Ascending aorta (tissue), 2 donors: ENCODE measurements at regions not wholly inside any gene's neighbourhood (a gene's known extent, or its start where the extent isn't known, plus 50 kb on each side); places are given as distances from the start of the nearest gene placed in this dataset.

Experiments
- DNase-seq, 2 donors: peaks; one replicate each; pipeline ENCODE4 v3.0.0-alpha.2; 2019; ENCODE audit warnings: low spot score in 2 of 2
- H3K27ac ChIP-seq, 2 donors: fragments of 200-600 bp; sonication (generic); one replicate each; pipeline ENCODE4 v1.5.1; 2016 to 2017; ENCODE audit warnings: mild to moderate bottlenecking in 1 of 2
- H3K27me3 ChIP-seq: fragments of 200-600 bp; sonication (generic); one replicate; pipeline ENCODE4 v1.5.1; 2017
- H3K36me3 ChIP-seq, 2 donors: fragments of 200-600 bp; sonication (generic); one replicate each; pipeline ENCODE4 v1.5.1; 2016
- H3K4me1 ChIP-seq, 2 donors: fragments of 200-600 bp; sonication (generic); one replicate each; pipeline ENCODE4 v1.5.1; 2016 to 2017; ENCODE audit warnings: mild to moderate bottlenecking in 1 of 2
- H3K4me3 ChIP-seq, 2 donors: fragments of 200-600 bp; sonication (generic); one replicate each; pipeline ENCODE4 v1.5.1; 2016 to 2017; ENCODE audit warnings: mild to moderate bottlenecking in 1 of 2
- H3K9me3 ChIP-seq, 2 donors: fragments of 200-600 bp; sonication (generic); one replicate each; pipeline ENCODE4 v1.5.1; 2016
- CTCF ChIP-seq, 3 experiments: fragments of 200-600 bp in 2 of 3; fragments of 450-650 bp in 1 of 3; sonication (generic) in 2 of 3; IDR thresholded peaks; one replicate each; pipeline ENCODE4 v1.5.1; 2016 to 2019; ENCODE audit warnings: antibody characterized with exemption in 3 of 3, mild to moderate bottlenecking in 1 of 3, moderate library complexity in 1 of 3
- intact Hi-C: fragments of 100-400 bp; cut with DNase I; formaldehyde crosslinking; loops from one replicate; pipeline ENCODE4 v1.15.1; 2023

- Histone ChIP-seq H3K27ac (no peak overlapping the region), H3K4me1 (no peaks in the 10 kb centered on the region), H3K9me3 (no peaks in the 10 kb centered on the region), H3K4me3 (no peak overlapping the region), H3K36me3 (no peaks in the 10 kb centered on the region), H3K27me3 (no peaks in the 10 kb centered on the region)
- intact Hi-C loops: no loop called here
- DNase-seq: no peak
- TF ChIP-seq CTCF (IDR thresholded peaks at IDR 0.05): no peak
Measured at GRCh38 chr10:53269482-53269881, 496.9 kb upstream of the MBL2 start.

- Histone ChIP-seq H3K27ac (no peak overlapping the region), H3K4me3 (no peak overlapping the region), H3K36me3 (no peaks in the 10 kb centered on the region), H3K9me3 (no peaks in the 10 kb centered on the region), H3K4me1 (no peaks in the 10 kb centered on the region), H3K27me3 (no peaks in the 10 kb centered on the region)
- intact Hi-C loops: no loop called here
- no peak for TF ChIP-seq CTCF (IDR thresholded peaks at IDR 0.05)
- no peak for DNase-seq
Measured at GRCh38 chr10:53260213-53260612, 487.6 kb upstream of the MBL2 start.

GRCh38 chr10:53256623-53257022 is 484.0 kb upstream of the MBL2 start:
- intact Hi-C loops: no loop called here
- Histone ChIP-seq H3K9me3 (no peaks in the 10 kb centered on the region), H3K27ac (no peak overlapping the region), H3K36me3 (no peaks in the 10 kb centered on the region), H3K27me3 (no peaks in the 10 kb centered on the region), H3K4me1 (no peaks in the 10 kb centered on the region), H3K4me3 (no peak overlapping the region)
- no peak for DNase-seq
- TF ChIP-seq CTCF (IDR thresholded peaks at IDR 0.05): no peak

GRCh38 chr10:53255661-53256205 is 483.1 kb upstream of the MBL2 start:
- no peak for TF ChIP-seq CTCF (IDR thresholded peaks at IDR 0.05)
- no peaks in the 10 kb centered on the region for H3K4me1 ChIP-seq
- no peak for DNase-seq
- no peaks in the 10 kb centered on the region for H3K36me3 ChIP-seq
- no peak overlapping the region for H3K27ac ChIP-seq
- no peaks in the 10 kb centered on the region for H3K9me3 ChIP-seq
- intact Hi-C loops: no loop called here
- no peak overlapping the region for H3K4me3 ChIP-seq
- no peaks in the 10 kb centered on the region for H3K27me3 ChIP-seq

GRCh38 chr10:53253221-53253620 is 480.6 kb upstream of the MBL2 start:
- no peak for TF ChIP-seq CTCF (IDR thresholded peaks at IDR 0.05)
- Histone ChIP-seq H3K27ac (no peak overlapping the region), H3K27me3 (no peaks in the 10 kb centered on the region), H3K4me1 (no peaks in the 10 kb centered on the region), H3K36me3 (no peaks in the 10 kb centered on the region), H3K4me3 (no peak overlapping the region), H3K9me3 (no peaks in the 10 kb centered on the region)
- intact Hi-C loops: no loop called here
- no peak for DNase-seq

GRCh38 chr10:53239873-53240272 is 467.3 kb upstream of the MBL2 start:
- no peaks in the 10 kb centered on the region for H3K4me1 ChIP-seq
- H3K36me3 ChIP-seq: no peaks in the 10 kb centered on the region
- H3K9me3 ChIP-seq: no peaks in the 10 kb centered on the region
- no peak for TF ChIP-seq CTCF (IDR thresholded peaks at IDR 0.05)
- H3K27ac ChIP-seq: no peak overlapping the region
- H3K4me3 ChIP-seq: no peak overlapping the region
- intact Hi-C loops: no loop called here
- no peak for DNase-seq
- H3K27me3 ChIP-seq: no peaks in the 10 kb centered on the region
